ENCODE measurements at regions not wholly inside any gene's neighbourhood (a gene's known extent, or its start where the extent isn't known, plus 50 kb on each side); places are given as distances from the start of the nearest gene placed in this dataset.

DNA sequence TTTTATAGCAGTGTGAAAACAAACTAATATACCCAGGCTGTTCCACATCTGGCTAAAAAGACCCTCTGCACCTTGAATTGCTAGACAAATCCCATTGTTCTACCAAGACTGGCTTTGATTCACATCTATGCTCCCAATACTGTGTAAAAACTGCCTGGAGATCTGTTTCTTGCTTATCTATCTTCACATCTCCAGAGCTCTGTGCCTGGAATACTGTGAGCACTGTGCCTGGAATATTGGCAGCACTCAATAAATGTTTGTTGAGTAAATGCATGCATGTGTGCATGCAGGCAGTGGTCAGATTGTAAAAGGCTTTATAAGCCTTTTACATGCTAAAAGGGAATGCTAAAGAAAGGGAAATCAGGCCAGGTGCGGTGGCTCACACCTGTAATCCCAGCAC, 75.5 kb upstream of the APP start:
- no peaks in the 10 kb centered on the region for H3K4me1 ChIP-seq (ENCODE audit: control insufficient read depth in 1 of 2, insufficient read depth in 2 of 2, low read length in 2 of 2)
- DNase-seq (ENCODE audit: low read depth, low spot score) = no peak
- no peaks in the 10 kb centered on the region for H3K27me3 ChIP-seq (ENCODE audit: insufficient read depth, low read length)
- BruUV-seq (replicated peaks) = no TSS peak
- H3K36me3 ChIP-seq (ENCODE audit: control insufficient read depth in 1 of 2, insufficient read depth in 2 of 2, low read length in 2 of 2) = no peaks in the 10 kb centered on the region
- TF ChIP-seq CBX3 (IDR thresholded peaks at IDR 0.05; ENCODE audit: low read depth) (no peak), RAD21 (IDR thresholded peaks at IDR 0.05; ENCODE audit: low read depth) (no peak), POLR2A (IDR thresholded peaks at IDR 0.05; ENCODE audit: borderline replicate concordance, extremely low read depth, insufficient read depth, insufficient read length) (no peak), SP1 (IDR thresholded peaks at IDR 0.05; ENCODE audit: low read depth) (no peak), JUND (IDR thresholded peaks at IDR 0.05) (no peak), EGR1 (IDR thresholded peaks at IDR 0.05; ENCODE audit: low read depth) (no peak), EZH2 (IDR thresholded peaks at IDR 0.05) (no peak), TCF7L2 (IDR thresholded peaks at IDR 0.05; ENCODE audit: borderline replicate concordance, extremely low read depth, insufficient read depth, insufficient read length) (no peak), SIN3A (IDR thresholded peaks at IDR 0.05; ENCODE audit: low read depth) (no peak), ZFX (IDR thresholded peaks at IDR 0.05) (no peak), POLR2AphosphoS5 (IDR thresholded peaks at IDR 0.05; ENCODE audit: low read depth, low read length) (no peak)
- TF ChIP-seq, protein P1, sequence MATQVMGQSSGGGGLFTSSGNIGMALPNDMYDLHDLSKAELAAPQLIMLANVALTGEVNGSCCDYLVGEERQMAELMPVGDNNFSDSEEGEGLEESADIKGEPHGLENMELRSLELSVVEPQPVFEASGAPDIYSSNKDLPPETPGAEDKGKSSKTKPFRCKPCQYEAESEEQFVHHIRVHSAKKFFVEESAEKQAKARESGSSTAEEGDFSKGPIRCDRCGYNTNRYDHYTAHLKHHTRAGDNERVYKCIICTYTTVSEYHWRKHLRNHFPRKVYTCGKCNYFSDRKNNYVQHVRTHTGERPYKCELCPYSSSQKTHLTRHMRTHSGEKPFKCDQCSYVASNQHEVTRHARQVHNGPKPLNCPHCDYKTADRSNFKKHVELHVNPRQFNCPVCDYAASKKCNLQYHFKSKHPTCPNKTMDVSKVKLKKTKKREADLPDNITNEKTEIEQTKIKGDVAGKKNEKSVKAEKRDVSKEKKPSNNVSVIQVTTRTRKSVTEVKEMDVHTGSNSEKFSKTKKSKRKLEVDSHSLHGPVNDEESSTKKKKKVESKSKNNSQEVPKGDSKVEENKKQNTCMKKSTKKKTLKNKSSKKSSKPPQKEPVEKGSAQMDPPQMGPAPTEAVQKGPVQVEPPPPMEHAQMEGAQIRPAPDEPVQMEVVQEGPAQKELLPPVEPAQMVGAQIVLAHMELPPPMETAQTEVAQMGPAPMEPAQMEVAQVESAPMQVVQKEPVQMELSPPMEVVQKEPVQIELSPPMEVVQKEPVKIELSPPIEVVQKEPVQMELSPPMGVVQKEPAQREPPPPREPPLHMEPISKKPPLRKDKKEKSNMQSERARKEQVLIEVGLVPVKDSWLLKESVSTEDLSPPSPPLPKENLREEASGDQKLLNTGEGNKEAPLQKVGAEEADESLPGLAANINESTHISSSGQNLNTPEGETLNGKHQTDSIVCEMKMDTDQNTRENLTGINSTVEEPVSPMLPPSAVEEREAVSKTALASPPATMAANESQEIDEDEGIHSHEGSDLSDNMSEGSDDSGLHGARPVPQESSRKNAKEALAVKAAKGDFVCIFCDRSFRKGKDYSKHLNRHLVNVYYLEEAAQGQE (IDR thresholded peaks at IDR 0.05; ENCODE audit: low read depth) = no peak
- TF ChIP-seq, protein P2, sequence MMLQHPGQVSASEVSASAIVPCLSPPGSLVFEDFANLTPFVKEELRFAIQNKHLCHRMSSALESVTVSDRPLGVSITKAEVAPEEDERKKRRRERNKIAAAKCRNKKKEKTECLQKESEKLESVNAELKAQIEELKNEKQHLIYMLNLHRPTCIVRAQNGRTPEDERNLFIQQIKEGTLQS (IDR thresholded peaks at IDR 0.05) = no peak
- no peaks in the 10 kb centered on the region for H3K79me2 ChIP-seq (ENCODE audit: insufficient read depth, low read length)
- H2AFZ ChIP-seq (ENCODE audit: low read depth, low read length, poor library complexity, severe bottlenecking) = no peak overlapping the region
- H4K20me1 ChIP-seq (ENCODE audit: insufficient read depth) = no peaks in the 10 kb centered on the region
- POLR2A ChIA-PET = no interaction called here
- RAD21 ChIA-PET (ENCODE audit: low non-redundant PET in 1 of 2, low total read pairs in 2 of 2, uncharacterized antibody in 2 of 2, unreplicated experiment in 2 of 2) = no interaction called here
- intact Hi-C loops (cut with micrococcal nuclease) = no loop called here
- ATAC-seq = no peak
- no peak overlapping the region for H3K4me2 ChIP-seq (ENCODE audit: low read length)
- CTCF ChIA-PET = no interaction called here
- H3K4me3 ChIP-seq (replicated peaks in 1 of 2; ENCODE audit: low read depth in 1 of 2, low read length in 2 of 2) = no peak overlapping the region
- no peak overlapping the region for H3K9ac ChIP-seq (ENCODE audit: low read length)
- H3K9me2 ChIP-seq (ENCODE audit: insufficient read depth) = no peaks in the 10 kb centered on the region
- H3K27ac ChIP-seq (ENCODE audit: low read depth, low read length) = no peak overlapping the region
- H3K9me3 ChIP-seq (ENCODE audit: control insufficient read depth in 1 of 2, insufficient read depth in 1 of 2, low read depth in 1 of 2, low read length in 2 of 2) = no peaks in the 10 kb centered on the region

Measured in HCT116 (cell line).